ENCODE measurements at regions not wholly inside any gene's neighbourhood (a gene's known extent, or its start where the extent isn't known, plus 50 kb on each side); places are given as distances from the start of the nearest gene placed in this dataset.

GRCh38 chr20:5265662-5265985 is 51.1 kb downstream of the PROKR2 start:
- no peak overlapping the region for H3K27ac ChIP-seq
- DNase-seq (ENCODE audit: low spot score) = no peak
- no peak for TF ChIP-seq CTCF (conservative IDR thresholded peaks at IDR 0.05; ENCODE audit: low read depth)
- ChIA-PET POLR2A (ENCODE audit: low non-redundant PET) (no interaction called here), CTCF (no interaction called here)

- no peak overlapping the region for H3K27ac ChIP-seq
- no peak for TF ChIP-seq CTCF (conservative IDR thresholded peaks at IDR 0.05; ENCODE audit: low read depth)
- DNase-seq (ENCODE audit: low spot score) = no peak
- CTCF ChIA-PET = interaction anchor here (0.7 kb wide), 1 partner anchor 111 kb away, joined by 3 read pairs; no protein-coding TSS in a partner anchor
- POLR2A ChIA-PET (ENCODE audit: low non-redundant PET) = no interaction called here
These were observed 51.7 kb downstream of the PROKR2 start for GRCh38 chr20:5264807-5265661.

- no peak overlapping the region for H3K27ac ChIP-seq
- ChIA-PET POLR2A (ENCODE audit: low non-redundant PET) (no interaction called here), CTCF (interaction anchor here (0.6 kb wide), 1 partner anchor 184 kb away, joined by 3 read pairs; no protein-coding TSS in a partner anchor)
- no peak for TF ChIP-seq CTCF (conservative IDR thresholded peaks at IDR 0.05; ENCODE audit: low read depth)
- no peak for DNase-seq (ENCODE audit: low spot score)
These were observed 55.0 kb downstream of the PROKR2 start for GRCh38 chr20:5261763-5262162.

DNA sequence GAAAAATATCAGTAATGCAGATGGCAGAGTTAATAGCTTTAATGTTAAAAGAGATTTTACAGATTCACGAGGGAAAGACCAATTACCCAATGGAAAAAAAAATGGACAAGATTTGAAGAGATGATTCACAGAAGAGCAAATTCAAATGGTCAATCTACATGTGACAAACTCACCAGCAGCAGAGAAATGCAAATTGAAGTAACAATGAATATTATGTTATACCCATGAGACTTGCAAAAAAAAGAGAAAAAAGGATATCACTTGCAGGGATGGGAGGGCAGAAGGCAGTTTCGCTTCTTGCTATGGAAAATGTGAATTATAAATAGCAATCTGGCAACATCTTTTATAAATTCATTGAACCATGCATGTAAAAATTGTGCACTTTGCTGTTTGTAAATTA is 55.9 kb downstream of the PROKR2 start:
- POLR2A ChIA-PET (ENCODE audit: low non-redundant PET) = no interaction called here

More for the DNA sequence above, 55.9 kb downstream of the PROKR2 start:
- DNase-seq (ENCODE audit: low spot score) = no peak
- TF ChIP-seq CTCF (conservative IDR thresholded peaks at IDR 0.05; ENCODE audit: low read depth) = no peak
- CTCF ChIA-PET = no interaction called here
- no peak overlapping the region for H3K27ac ChIP-seq

Measured in RWPE1 (cell line).